HCEC 1CT (cell line): ENCODE measurements at regions not wholly inside any gene's neighbourhood (a gene's known extent, or its start where the extent isn't known, plus 50 kb on each side); places are given as distances from the start of the nearest gene placed in this dataset.
"Not testable (repeated sequence)": the region's sequence is repeated elsewhere in the genome, so short reads cannot be mapped to it uniquely, and the experiment has no call there.

ENCODE experiments used
- DNase-seq: peaks from one replicate; pipeline ENCODE4 v3.0.0-alpha.2; 2017

GRCh38 chr14:71399057-71399487 is 491.8 kb downstream of the PCNX1 start:
- no peak for DNase-seq

- DNase-seq = no peak
Measured at GRCh38 chr14:71400871-71401321, 493.6 kb downstream of the PCNX1 start.

GRCh38 chr14:71402415-71402814 is 495.2 kb downstream of the PCNX1 start:
- peak; percentile 47 for DNase-seq

- DNase-seq = peak; percentile 49
Measured at GRCh38 chr14:71403656-71404055, 496.4 kb downstream of the PCNX1 start.

- no peak for DNase-seq
Measured at GRCh38 chr14:71405676-71406075, 498.4 kb downstream of the PCNX1 start.

- DNase-seq = no peak
Measured at GRCh38 chr14:71408362-71409030, 501.2 kb downstream of the PCNX1 start.

- DNase-seq = no peak
Measured at GRCh38 chr14:71410578-71411284, 503.5 kb downstream of the PCNX1 start.

- DNase-seq = no peak
Measured at GRCh38 chr14:71411285-71411595, 504.0 kb downstream of the PCNX1 start.

- no peak for DNase-seq
Measured at GRCh38 chr14:71411738-71412137, 504.5 kb downstream of the PCNX1 start.

- DNase-seq = peak; percentile 90
Measured at GRCh38 chr14:71414631-71415403, 507.6 kb downstream of the PCNX1 start.

- peak; percentile 64 for DNase-seq
Measured at GRCh38 chr14:71415404-71415690, 508.1 kb downstream of the PCNX1 start.

GRCh38 chr14:71416392-71416791 is 509.1 kb downstream of the PCNX1 start:
- DNase-seq = no peak

GRCh38 chr14:71418532-71419245 is 511.4 kb downstream of the PCNX1 start:
- no peak for DNase-seq

- DNase-seq = no peak
Measured at GRCh38 chr14:71423481-71423880, 508.7 kb upstream of the RGS6 start.

- no peak for DNase-seq
Measured at GRCh38 chr14:71424941-71425340, 507.3 kb upstream of the RGS6 start.

- DNase-seq = no peak
Measured at GRCh38 chr14:71426001-71426400, 506.2 kb upstream of the RGS6 start.

- DNase-seq = no peak
Measured at GRCh38 chr14:71429902-71430301, 502.3 kb upstream of the RGS6 start.

- no peak for DNase-seq
Measured at GRCh38 chr14:71430321-71430677, 501.9 kb upstream of the RGS6 start.

- no peak for DNase-seq
Measured at GRCh38 chr14:71430678-71431376, 501.4 kb upstream of the RGS6 start.

- DNase-seq = no peak
Measured at GRCh38 chr14:71432334-71433110, 499.7 kb upstream of the RGS6 start.

- no peak for DNase-seq
Measured at GRCh38 chr14:71433303-71433702, 498.9 kb upstream of the RGS6 start.

- not testable (repeated sequence) for DNase-seq
Measured at GRCh38 chr14:71435641-71436040, 496.6 kb upstream of the RGS6 start.
